ENCODE measurements at regions not wholly inside any gene's neighbourhood (a gene's known extent, or its start where the extent isn't known, plus 50 kb on each side); places are given as distances from the start of the nearest gene placed in this dataset.

DNA sequence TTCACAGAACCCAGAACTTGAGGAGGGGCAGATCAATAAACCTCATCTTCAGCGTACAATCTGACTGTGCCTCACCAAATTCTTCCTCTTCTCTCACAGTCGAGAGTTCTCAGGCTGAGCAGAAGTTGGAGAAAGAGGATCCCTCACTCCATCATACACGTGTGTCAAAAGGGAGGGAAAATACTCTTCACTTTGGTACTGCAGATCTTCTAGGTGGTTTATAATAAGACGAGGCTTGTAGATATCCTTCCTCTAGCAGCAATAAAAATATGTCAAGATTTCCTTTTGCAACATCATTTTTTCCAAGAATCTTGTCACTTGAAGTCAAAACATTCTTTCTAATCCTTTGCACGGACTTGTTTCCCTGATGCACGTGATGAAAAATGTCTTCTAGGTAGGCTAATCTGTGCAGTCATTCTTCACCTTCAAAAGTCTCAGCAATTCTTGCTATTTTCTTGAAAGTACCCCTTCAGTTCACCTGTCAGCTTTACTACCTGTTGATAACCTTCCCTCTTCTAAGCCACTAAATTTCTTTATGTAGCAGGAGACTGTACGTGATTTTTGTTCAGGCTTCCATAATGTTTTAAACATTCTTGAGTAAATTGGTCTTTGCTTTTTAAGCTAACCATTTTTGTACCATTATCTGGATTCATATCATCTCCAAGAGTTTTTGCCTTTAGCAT lies 214.1 kb downstream of the NUAK1 start:
- DNase-seq (ENCODE audit: low read depth), result no peak
- H3K36me3 ChIP-seq (ENCODE audit: control insufficient read depth, insufficient read depth, low read length), result no peaks in the 10 kb centered on the region
- H3K27me3 ChIP-seq (ENCODE audit: control insufficient read depth, insufficient read depth, low read length), result no peaks in the 10 kb centered on the region
- no peak overlapping the region for H3K4me3 ChIP-seq (ENCODE audit: low read depth, low read length)
- TF ChIP-seq CTCF (IDR thresholded peaks at IDR 0.05; ENCODE audit: insufficient read depth, low read length, poor library complexity, severe bottlenecking), result no peak

DNA sequence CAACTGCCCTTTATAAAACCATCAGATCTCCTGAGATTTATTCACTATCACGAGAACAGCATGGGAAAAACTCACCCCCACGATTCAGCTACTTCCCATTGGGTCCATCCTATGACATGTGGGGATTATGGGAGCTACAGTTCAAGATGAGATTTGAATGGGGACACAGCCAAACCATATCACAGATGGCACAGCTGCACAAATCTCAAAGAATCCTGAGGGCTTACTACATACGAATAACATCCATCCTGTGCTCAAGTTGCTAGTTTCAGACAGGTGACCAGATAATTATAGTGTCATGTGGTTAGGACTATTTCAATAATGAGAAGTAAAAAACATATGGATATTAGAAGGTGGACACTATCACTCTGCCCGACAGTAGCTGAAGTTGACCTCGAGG lies 211.2 kb downstream of the NUAK1 start:
- no peak for TF ChIP-seq CTCF (IDR thresholded peaks at IDR 0.05; ENCODE audit: insufficient read depth, low read length, poor library complexity, severe bottlenecking)
- no peak for DNase-seq (ENCODE audit: low read depth)
- Histone ChIP-seq H3K4me3 (ENCODE audit: low read depth, low read length) (no peak overlapping the region), H3K36me3 (ENCODE audit: control insufficient read depth, insufficient read depth, low read length) (no peaks in the 10 kb centered on the region), H3K27me3 (ENCODE audit: control insufficient read depth, insufficient read depth, low read length) (no peaks in the 10 kb centered on the region)

- no peak overlapping the region for H3K4me3 ChIP-seq (ENCODE audit: low read depth, low read length)
- H3K27me3 ChIP-seq (ENCODE audit: control insufficient read depth, insufficient read depth, low read length), result no peaks in the 10 kb centered on the region
- TF ChIP-seq CTCF (IDR thresholded peaks at IDR 0.05; ENCODE audit: insufficient read depth, low read length, poor library complexity, severe bottlenecking), result no peak
- H3K36me3 ChIP-seq (ENCODE audit: control insufficient read depth, insufficient read depth, low read length), result no peaks in the 10 kb centered on the region
- DNase-seq (ENCODE audit: low read depth), result no peak
Measured at GRCh38 chr12:105928436-105928835, 210.3 kb downstream of the NUAK1 start.

- DNase-seq (ENCODE audit: low read depth), result no peak
- TF ChIP-seq CTCF (IDR thresholded peaks at IDR 0.05; ENCODE audit: insufficient read depth, low read length, poor library complexity, severe bottlenecking), result no peak
- no peak overlapping the region for H3K4me3 ChIP-seq (ENCODE audit: low read depth, low read length)
- no peaks in the 10 kb centered on the region for H3K27me3 ChIP-seq (ENCODE audit: control insufficient read depth, insufficient read depth, low read length)
- H3K36me3 ChIP-seq (ENCODE audit: control insufficient read depth, insufficient read depth, low read length), result no peaks in the 10 kb centered on the region
Measured at GRCh38 chr12:105929192-105929591, 209.6 kb downstream of the NUAK1 start.

DNA sequence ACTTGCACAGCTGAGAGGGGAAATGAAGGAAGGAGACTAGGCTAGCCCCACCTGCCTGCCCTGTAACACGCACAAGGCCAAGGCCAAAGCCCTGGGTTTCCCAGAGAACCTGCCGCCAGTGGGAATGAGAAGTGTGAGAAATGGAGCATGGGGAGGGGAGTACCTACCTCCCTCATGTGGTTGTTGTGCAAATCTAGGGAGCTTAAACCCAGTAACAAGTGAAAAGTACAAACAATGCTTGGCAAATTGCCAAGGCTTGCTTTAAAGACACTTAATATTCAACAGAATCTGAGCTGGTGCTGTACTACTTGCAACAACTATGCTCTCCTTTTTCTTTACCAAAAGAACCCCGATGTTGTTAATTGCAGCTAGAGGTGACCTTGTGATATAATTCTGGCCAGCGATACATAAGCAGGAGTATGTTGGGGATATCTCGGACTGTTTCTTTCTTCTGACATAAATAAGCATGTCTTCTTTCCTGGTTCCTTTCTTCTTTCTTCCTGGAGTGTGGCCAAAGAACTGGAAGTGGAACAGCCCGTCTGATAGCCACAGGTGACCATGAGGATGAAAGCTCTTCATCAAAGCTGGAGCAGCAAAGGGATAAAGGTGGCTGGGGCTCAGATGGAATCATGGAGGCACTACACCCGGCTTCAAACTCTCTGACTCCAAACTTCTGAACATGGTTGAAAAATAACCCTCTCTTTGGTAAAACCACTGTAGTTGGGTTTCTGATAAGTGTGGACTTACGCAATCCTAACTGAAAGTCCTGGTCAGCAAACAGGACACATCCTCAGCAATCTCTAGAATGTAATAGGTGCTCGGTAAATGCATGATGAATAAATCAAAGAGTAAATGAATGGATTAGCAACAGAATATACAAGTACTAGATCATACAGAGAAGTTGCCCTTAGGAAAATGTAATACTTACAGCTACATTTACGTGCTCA lies 207.9 kb downstream of the NUAK1 start:
- no peak for DNase-seq (ENCODE audit: low read depth)
- Histone ChIP-seq H3K4me3 (ENCODE audit: low read depth, low read length) (no peak overlapping the region), H3K36me3 (ENCODE audit: control insufficient read depth, insufficient read depth, low read length) (no peaks in the 10 kb centered on the region), H3K27me3 (ENCODE audit: control insufficient read depth, insufficient read depth, low read length) (no peaks in the 10 kb centered on the region)
- TF ChIP-seq CTCF (IDR thresholded peaks at IDR 0.05; ENCODE audit: insufficient read depth, low read length, poor library complexity, severe bottlenecking), result no peak

All from kidney epithelial cell (primary cell).